ENCODE measurements at regions not wholly inside any gene's neighbourhood (a gene's known extent, or its start where the extent isn't known, plus 50 kb on each side); places are given as distances from the start of the nearest gene placed in this dataset.

DNA sequence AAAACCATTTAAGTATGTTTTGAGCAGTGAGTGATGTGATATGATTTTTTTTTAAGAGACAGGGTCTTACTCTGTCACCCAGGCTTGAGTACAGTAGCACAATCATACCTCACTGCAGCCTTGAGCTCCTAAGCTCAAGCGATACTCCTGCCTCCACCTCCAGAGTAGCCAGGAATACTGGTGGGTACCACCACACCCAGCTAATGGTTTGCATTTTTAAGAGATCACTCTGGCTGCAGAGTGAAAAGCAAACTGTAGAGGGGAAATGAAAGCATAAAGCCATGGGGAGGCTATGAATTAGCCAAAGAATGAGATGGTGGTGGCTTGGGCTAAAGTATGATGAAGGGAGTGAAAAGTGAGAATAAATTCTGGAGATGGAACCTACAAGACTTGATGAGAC lies 199.1 kb downstream of the HINT1 start:
- TF ChIP-seq YY1 (IDR thresholded peaks at IDR 0.05; ENCODE audit: insufficient read depth, insufficient read length) (no peak), SUZ12 (IDR thresholded peaks at IDR 0.05; ENCODE audit: extremely low read depth, insufficient read depth, insufficient read length) (no peak), ZNF274 (IDR thresholded peaks at IDR 0.05; ENCODE audit: low read depth, low read length) (no peak)

Measured in NT2/D1 (cell line).